NCI-H226 (cell line): ENCODE measurements at regions not wholly inside any gene's neighbourhood (a gene's known extent, or its start where the extent isn't known, plus 50 kb on each side); places are given as distances from the start of the nearest gene placed in this dataset.
"Not testable (repeated sequence)": the region's sequence is repeated elsewhere in the genome, so short reads cannot be mapped to it uniquely, and the experiment has no call there.

Source experiments
- DNase-seq: peaks from one replicate; pipeline ENCODE4 v3.0.0-alpha.2; 2015

DNA sequence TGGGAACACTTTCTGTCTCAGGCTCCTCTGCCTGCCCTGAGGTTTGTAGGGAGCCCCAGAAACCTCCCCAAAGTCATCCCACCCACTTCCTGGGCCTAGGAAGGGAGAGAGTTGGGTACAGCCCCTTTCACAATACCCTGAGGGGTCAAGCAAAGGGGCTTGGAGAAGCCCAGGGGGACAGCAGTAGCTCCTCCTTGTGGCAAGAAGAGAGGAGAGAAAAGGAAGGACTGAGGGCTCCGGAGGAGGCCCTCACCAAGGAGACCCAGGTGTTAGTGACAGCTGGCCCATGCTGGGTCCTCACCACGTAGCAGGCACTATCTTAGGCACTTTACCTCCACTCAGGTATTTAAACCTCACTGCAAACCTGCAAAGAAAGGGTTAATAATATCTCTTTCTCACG, 112.8 kb downstream of the IRX5 start:
- DNase-seq, result no peak

DNA sequence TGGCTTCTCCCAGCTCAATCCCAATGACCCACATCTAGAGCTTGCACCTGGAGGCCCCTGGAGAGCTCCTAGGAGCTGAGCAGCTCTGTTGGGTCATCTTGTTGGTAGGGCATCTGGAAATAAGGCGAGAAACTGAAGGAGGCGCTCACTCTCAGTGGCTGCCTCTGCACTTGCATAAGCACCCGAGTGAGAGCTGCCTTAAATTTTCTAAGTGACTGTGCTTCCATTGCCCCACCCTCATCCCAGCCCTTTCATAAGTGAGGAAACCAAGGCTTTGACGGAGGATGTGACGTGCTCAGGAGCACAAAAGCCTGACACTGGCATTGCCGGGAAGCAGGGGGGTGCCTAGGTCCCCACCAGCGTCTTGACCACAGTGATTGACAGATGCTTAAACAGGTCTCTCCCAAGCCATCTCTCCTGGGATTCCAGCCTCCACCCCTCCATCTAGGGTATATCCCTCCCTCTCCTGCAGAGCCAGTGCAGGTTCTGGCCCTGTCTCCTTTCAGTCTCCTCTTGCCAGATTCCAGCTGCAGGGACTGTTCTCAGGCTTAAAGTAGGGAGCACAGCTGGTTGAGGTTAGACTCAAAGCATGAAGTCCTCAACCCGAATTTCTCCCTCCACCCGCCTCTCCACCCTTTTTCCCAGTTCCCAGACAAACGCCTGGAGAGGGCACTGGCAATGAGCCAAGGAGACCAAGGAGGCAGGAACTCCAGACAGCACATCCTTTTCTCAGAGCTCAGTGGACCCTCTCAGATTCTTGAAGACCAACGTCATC, 113.7 kb downstream of the IRX5 start:
- DNase-seq, result no peak

DNA sequence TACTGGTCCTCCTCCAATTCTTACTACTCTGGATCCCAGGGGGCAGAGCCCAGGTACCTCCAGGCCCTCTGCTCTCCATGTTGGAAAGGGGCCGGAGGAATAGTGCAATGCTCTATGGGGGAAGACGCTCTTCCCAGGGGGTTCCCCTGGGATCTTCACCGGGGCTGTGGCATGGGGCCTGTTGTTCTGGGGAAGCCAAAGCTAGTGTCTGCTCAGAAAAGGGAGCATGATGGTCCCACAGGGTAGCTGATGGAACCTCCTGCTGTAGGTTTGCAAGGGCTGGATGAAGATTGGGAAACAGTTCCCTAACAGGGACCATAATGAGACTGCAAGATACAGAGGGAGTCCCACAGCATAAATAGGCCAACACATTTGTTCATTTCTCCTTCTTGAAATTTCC, 114.7 kb downstream of the IRX5 start:
- DNase-seq, result no peak

DNA sequence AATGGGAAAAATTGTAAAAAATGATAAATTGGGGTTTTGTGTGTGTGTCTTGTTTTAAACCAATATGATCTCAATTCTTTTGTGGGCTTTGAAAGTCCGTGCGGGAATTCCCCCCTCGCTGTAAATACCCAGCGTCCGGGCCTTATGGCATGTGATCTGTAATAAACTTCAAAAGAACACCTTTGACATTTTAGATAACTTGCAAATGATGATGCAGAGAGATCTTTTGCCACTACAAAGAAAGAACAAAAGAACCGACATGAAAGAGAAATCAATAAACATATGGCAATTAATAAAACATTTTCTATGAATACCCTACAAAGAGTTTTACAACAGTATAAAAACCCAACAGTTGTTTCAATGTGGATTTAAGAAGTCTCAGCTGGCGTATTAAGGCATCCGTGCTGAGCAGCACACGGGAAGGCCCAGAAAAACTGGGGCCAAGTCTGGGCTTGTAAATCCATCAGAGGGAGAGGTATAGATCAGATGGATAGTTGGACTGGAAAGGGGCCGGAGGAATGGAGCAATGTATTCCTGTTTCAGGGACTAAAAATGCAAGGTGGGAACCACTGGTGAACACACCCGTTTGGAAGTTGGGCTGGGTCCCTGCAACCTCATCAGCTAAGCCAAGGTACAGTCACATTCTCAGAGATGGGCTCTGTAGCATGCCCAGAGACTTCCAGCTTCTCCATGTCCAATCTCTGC, 115.2 kb downstream of the IRX5 start:
- no peak for DNase-seq

DNA sequence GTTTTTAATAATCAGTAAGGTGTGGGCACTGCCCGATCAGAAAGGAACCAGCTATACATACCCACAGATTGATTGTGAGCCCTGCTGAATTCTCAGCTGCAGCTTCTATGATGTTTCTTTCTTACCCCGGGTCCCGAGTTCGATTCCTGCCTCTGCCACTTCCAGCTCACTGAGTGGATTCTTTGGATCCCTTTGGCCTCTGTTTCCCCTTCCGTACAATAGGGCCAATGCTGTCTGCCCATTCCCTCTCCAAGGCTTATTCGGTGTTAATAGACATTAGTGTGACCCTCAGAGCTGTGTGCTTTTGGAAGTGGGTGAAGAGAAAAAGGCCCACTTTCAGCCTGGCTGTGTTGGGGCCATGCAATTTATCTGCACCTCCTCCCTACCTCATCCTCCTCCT, 115.8 kb downstream of the IRX5 start:
- DNase-seq, result no peak

DNA sequence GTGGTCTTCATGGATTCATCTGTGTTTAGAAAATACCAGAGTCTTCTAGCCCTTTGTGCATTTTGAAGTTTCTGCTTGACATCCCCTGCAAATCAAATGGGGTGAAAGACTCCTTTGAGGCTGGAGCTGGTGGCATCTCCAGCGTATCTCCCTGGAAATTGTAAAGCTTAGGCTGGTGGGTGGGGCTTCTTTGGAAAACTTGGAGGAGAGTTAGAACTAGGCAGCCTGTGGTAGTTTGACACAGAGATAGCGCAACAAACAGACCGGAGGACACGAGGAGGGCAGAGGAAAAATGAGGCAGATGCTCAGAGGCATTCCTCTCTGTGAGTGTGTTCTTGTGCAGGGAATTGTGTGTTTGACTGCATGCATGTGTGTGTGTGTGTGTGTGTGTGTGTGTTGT, 116.3 kb downstream of the IRX5 start:
- DNase-seq, result no peak

DNA sequence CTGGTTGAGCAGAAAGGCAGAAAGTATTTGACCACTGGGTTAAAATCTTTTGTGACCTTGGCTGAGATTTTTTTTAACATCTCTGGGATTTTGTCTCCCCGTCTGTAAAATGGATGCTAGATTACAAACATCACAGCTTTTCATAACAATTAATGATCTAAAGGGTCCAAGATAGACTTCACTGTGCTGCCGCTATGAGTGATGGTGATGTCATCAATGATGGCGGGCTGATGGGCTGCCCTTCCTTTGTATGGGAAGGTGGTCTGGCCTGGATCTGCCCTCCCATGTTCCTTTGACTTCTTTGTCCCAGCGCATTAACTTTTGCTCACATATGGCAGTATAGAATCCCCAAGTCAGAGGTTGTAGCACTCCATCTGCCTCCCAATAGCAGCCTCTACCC, 116.7 kb downstream of the IRX5 start:
- no peak for DNase-seq

DNA sequence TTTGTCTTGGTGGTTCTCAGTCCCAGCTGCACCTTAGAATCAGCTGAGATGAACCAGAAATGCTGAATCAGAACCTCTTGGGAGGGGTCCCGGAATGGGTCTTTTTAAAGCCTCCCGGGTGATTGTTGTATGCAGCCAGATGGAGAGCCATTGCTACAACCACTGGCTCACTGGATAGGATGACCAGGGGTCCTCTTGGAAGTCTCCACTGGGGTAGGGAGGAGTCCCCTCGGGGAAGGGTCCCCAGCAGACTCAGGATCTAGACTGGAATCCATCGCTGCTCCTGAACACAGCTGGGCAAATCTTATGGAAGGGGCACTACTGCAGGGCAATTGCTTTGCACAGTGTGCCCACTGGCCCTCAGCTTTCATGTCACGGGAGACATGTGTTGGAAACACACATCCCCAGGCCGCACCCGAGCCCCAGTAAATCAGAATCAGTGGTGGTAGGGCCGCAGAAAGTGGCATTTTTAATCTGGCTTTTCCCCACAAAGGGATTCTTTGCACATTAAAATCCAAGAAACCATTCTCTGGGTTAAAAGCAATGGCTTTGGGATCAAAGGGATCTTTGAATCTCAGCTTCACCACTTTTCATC, 117.3 kb downstream of the IRX5 start:
- no peak for DNase-seq

DNA sequence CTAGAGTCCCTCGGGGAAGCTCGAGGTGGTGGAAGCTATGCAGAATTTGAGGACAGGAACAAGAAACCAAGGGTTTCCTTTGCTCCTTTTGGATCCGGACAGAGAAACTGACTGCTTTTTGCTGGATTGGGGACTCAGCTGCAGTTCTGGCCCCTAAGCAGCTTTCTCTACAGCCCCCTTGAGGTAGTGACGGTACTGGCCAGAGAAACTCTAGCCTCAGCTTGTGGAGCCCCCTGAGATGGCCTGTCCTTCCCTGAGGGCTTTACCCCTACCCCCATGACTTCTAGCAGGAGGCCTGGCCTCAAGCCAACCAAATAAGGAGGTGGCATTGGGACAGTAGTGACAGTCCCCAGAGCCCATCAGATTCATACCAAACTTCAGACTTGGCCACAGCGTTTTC, 118.1 kb downstream of the IRX5 start:
- no peak for DNase-seq

DNA sequence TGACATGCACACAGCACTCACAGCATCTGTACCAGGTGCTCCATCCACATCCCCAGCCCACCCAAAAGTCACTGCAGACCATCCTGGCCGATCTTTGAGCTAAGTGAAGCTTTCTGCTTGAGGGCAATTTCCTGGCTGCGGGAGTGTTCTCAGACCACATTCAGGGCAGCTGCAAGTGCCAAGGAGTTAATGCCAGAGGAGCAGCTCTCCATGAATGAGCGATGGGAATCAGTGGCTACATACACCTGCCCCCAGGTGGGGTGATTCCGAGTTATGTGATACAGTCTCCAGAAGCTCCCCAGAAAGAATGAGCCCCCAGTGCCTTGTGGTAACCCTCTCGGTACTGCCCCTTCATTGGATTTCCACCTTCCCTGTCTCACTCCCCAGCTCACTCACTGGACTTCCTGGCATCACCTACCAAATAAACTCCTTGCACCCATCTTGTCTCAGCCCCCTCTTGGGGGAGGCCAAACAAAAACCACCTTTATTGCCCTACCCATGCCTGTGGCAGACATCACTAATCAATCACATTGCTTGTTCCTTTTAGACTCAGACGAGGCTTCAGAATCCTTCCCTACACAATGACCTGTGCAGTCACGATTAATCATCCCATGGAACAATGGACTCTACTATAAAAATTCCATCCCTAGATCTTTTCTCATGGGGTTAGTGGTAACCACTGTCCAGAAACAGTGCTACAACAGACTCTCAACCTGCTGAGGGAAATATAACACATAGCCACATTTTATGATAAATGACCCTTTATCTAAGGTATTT, 121.1 kb downstream of the IRX5 start:
- DNase-seq, result no peak

DNA sequence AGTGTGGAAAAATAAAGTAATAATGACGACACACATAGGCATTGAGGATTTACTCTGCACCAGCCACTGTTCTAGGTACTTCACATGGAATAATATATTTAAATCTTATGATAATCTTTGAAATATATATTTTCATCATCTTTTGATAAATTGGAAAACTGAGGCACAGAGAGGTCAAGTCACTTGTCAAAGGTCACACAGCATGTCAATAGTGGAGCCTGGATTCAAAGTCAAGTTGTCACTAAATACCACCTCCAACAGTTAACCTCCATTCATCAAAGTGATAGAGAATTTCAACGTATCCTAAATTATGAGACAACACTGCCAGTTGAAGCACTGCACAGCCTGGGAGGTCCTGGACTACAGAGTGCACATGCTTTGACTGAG, 121.7 kb downstream of the IRX5 start:
- DNase-seq, result no peak

DNA sequence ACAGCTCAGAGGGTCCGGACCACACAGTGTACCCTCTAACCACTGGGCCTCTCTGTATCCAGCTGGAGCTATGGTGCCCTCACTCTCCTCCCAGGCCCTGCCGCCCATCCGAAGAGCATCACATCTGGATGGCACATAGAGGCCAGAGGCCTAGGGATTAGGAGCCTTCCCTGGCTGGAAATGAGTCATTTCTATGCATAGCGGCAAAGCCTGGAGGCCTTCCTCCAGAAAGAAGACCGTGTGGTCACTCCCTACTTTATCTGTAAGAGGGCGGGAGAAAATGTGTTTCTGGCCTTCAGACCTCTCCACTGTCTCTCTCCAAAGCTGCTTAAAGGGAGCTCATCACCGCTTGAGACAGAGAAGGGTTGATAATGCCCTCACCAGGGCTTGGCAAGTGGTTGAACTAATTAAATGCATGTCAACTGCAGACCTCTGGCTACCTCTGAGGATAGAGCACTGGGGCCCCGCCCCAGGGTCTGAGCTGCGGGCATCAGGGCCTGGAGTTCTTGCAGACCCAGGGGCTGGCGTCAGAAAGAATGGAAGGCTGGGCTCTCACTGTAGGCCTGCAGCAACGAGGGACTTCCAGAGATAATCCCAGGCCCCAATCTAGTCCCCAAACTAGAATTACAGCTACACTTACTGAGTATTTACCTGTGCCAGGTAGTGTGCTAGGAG, 122.2 kb downstream of the IRX5 start:
- no peak for DNase-seq

DNA sequence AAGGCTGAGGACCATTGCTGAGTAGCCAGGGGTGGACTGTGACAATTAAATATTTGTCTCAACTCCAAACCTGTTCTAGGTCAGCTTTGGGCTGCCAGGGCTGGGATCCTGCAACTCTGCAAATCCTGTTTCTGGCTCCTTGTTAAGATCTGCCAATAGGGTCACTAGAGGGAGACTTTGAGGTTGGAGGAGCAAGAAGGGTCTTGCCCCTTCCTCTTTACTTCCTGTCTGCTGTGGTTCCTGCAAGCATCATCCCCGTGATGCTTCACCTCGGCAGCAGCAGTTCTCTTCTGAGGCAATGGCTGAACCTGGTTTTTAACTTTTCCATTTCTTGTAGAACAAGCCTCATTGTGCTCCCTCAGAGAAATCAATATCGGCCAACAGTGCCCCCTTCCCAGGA, 124.6 kb downstream of the IRX5 start:
- no peak for DNase-seq

DNA sequence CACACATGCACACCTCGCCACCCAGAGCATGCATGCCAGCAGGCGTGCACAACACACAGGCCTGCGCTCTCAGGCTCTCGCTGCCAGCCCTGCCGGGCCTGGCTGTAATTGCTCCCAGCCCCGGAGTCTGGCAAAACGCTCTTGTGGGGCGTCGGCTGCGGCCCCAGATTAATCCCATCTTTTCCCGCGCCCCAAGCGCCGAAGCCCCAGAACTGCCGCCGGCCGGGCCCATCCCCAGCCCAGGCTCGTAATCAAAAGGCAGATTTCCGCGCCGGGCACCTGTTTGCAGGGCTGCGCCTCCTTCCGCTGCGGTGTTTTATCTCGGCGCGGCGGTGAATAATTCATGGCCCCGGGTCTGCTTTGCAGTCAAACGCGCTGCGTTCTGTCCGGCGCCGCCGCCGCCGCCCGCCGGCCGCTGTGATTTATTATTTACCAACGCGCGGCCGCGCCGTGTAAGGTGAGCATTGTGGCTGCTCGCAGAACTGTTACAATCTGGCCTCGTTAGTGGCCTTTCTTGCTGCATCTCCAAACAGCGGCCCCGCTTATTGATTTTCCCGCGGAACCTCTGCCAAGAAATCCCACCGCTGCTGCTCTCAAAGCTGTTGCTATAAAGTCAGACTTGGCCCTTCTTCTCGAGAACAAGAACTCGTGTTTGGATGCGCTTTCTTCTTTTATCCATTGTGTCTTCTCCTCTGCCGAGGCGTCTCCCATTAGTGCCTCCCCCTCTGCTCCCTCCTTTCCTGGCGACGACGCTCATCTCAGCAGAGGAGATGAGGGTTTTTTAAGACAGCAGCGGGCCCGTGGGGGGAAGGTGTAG, 126.1 kb downstream of the IRX5 start:
- no peak for DNase-seq

DNA sequence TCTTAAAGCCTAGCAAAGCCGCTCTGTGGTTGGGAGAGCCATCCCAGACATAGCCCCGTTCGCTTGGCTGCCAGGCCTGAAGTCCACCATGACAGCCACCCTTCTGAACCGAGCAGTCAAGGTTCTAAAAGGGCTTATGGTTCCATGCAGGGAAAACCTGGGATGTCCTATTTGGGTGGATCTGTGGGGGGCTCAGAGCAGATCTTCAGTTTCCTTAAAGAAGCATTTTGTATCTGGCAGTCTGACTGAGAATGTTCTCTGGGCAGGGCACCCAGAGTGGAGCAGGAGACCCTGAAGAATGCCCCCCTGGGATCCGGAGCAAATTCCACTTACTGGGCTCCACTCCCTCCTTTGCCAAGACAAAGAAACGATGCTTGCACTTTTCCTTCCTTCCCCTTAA, 127.2 kb downstream of the IRX5 start:
- DNase-seq, result no peak

DNA sequence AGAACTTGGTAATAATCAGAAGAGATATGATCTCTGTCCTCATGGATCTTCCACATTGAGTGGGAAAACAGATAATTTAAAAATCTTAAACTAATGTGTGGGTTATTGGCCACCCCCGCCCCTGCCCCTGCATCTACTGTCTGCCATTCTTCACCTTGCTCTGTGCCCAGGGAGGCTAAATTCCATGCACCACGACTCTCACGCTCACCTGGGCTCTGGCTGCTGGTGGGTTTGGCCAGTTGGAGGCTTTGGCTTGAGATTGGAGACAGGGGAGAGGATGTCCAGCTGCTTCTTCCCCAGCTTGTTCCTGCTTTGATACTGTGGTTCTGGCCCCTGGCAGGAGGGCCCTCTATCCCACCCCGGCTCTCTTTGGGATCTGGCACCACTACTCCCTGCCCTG, 127.9 kb downstream of the IRX5 start:
- DNase-seq, result no peak

DNA sequence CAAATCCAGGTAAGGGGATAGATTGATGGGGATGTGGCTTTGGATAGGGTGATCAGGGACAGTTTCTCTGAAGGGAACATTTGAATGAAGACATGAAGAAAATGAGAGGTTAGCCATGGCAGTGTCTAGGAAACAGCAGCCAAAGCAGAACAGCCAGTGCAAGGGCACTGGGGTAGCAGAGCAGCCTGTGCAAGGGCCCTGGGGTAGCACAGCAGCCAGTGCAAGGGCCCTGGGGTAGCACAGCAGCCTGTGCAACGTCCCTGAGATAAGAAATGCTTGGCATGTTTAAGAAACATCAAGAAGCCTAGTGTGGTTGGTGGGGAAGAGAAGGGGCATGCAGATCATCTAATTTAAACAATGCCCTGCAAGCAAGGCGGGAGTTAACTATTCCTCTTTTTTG, 128.5 kb downstream of the IRX5 start:
- DNase-seq, result no peak

DNA sequence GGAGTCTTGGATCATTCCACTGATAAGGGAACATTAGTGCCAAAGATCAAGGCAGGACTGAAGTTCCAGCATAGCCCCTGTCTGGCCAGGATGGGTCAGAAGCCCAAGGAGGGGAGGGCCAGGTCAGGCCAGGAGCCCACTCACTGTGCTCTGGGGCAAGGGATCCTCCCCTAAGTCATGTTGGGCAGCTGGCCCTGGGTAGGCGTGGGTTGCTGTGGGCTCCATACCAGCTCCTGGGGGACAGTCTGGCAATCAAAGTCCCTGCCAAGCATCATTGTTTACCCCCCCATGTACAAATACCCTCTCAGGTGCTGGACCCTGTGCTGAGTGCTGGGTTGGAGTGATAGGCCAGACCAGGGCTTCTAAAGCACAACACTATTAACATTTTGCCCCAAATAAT, 130.5 kb downstream of the IRX5 start:
- no peak for DNase-seq

DNA sequence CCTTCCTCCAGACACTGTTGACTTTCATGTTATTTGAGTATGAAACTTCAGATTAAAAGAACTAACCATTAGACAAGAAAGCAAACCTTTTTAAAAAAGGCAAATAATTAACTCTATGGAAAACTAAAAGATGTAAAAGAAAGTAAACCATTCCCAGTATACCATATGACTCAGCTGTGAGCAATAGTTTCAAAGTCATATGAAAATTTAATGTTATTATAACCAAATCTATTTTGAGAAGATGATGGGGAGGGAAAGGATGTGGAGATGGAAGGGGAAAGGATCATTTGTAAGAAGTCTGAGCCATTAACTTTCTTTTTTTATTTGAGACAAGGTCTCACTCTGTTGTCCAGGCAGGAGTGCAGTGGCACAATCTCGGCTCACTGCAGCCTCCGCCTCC, 131.8 kb downstream of the IRX5 start:
- no peak for DNase-seq

DNA sequence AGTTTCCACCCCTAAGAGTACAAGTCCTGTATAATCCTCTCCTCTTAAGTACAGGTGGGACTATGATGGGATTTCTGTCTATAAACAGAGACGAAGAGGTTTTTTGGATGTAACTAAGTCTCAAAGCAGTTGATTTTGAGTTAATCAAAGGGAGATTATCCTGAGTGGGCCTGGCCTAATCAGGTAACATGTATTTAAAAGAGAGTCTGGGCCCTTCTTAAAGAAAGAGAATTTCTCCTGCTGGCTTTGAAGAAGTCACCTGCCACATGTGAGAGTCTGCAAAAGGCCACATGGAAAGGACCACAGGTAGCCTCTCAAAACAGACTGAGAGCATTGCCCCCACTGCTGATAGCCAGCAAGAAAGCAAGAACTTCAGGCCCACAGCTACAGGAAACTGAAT, 142.3 kb downstream of the IRX5 start:
- DNase-seq, result no peak

DNA sequence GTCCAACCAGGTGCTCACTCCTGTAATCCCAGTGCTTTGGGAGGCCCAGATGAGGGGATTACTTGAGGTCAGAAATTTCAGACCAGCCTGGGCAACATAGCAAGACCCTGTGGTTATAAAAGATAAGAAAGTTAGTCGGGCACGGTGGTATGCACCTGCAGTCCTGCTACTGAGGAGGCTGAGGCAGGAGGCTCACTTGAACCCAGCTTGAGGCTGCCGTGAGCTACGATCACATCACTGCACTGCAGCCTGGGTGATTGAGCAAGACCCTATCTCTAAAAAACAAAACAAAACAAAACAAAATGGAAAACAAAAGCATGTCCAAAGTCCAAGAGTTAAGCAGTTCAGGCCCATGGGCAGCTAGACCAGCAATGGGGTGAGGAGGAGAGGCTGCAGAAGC, 143.2 kb downstream of the IRX5 start:
- DNase-seq, result no peak

DNA sequence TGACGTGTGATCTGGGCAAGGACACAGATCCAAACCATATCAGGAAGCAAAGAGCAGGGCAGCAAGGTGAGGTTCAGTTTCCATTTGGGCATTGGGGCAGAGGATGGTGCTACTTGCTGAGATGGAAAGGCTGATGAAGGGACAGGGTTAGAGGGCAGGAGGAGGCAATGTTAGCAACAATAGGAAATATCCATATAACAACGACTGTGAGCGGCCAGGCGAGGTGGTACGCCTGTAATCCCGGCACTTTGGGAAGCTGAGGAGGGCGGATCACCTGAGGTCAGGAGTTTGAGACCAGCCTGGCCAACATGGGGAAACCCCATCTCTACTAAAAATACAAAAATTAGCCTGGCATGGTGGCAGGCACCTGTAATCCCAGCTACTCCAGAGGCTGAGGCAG, 144.5 kb downstream of the IRX5 start:
- not testable (repeated sequence) for DNase-seq
